GM04503 (cell line): ENCODE measurements at regions not wholly inside any gene's neighbourhood (a gene's known extent, or its start where the extent isn't known, plus 50 kb on each side); places are given as distances from the start of the nearest gene placed in this dataset.

Experiments used
- DNase-seq: peaks from one replicate; pipeline ENCODE4 v3.0.0-alpha.2; 2012; ENCODE audit warnings: low read depth

DNA sequence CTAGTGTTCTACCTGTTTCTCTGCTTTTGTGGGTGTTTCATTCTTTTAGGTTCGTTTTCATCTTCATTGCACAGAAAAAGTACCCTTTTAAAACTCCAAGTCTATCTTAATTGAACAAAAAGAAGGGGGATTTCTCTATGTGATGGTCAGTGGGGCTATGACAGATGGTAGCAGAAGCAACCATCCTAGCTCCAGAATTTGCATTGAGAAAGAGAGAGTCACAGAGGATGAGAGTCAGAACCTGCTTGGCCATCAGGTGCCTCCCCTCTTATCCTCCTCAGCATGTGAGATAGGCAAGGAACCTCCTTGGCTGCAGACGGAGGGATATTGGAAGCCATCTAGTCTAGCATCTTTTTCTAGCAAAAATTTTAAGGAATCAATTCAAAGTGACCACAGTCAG, 398.0 kb upstream of the DCC start:
- DNase-seq = no peak

- no peak for DNase-seq
Measured at GRCh38 chr18:51943281-51943680, 396.7 kb upstream of the DCC start.

DNA sequence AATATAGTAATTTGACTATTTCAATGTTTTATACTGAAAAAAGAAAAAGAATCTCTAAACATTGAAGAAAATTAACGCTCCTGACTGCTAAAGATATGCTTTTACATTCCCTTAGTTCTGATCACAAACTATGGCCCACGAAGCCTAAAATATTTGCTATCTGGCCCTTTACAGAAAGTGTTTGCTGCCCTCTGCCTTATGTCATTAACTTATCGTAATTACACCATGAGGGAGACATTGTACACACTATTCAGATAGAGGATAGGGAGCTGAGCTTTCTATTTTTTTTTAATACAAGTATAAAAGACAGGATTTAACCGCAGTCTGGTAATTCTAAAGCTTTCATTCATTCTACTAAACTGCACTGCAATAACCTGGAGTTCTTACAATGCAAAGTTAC, 393.1 kb upstream of the DCC start:
- no peak for DNase-seq

DNA sequence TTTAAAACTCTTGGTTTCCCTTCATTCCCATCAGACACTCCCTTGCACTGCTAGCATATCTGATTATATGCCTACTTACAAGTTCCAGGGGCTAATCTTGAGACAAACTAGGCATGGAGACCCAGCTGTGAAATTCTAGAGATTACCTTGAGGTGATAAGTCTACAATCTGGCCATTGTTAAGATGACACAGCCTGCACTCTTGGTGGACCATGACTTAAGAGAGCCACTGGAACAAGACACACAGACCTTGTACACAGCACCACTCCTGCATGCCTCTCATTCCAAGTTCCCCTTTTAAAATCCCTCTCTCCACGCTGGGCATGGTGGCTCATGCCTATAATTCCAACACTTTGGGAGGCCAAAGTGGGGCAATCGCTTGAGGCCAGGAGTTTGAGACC, 387.2 kb upstream of the DCC start:
- DNase-seq = no peak

- no peak for DNase-seq
Measured at GRCh38 chr18:51953521-51953920, 386.5 kb upstream of the DCC start.

- DNase-seq = no peak
Measured at GRCh38 chr18:51955136-51955535, 384.9 kb upstream of the DCC start.

GRCh38 chr18:51957001-51957400, 383.0 kb upstream of the DCC start:
- DNase-seq = no peak

GRCh38 chr18:51980101-51980500, 359.9 kb upstream of the DCC start:
- no peak for DNase-seq

DNA sequence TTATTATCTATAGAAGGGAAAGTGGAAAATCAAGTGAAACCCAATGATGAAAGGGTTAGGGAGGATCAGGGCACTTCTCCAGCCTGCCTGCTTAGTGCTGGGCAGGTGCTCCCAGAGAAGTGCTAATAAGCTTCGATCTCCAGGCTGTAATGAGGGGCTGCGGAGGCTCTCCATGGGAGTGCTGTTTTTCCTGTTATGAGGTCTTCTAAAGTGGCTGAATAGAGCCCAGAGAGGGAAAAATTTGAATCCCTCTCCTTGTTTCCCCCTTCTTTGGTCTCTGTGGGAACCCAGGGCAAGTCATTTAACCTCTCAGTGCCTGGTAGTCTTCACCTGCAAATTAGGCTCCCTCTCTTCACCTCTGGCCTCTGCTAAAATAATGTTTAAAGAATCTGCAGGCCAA, 351.7 kb upstream of the DCC start:
- no peak for DNase-seq

GRCh38 chr18:51997129-51997528, 342.9 kb upstream of the DCC start:
- no peak for DNase-seq

DNA sequence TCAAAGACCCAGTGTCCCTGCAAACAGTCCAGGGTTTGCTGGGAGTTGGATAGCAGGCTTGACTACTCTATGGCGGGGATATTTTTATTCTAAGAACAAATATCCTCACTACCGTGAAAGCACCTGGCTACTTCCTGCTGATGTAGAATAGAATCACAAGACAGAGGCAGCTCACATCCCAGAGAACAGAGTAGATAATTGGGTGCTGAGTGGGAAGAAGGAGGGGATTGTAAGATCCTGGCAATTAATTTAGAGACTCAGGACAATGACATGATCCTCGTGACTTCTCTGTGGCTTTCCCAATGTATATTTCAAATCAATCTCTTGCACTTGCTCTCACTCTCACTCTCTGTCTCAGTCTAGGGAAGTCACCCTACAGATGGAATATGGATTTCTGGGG, 341.9 kb upstream of the DCC start:
- DNase-seq = no peak

DNA sequence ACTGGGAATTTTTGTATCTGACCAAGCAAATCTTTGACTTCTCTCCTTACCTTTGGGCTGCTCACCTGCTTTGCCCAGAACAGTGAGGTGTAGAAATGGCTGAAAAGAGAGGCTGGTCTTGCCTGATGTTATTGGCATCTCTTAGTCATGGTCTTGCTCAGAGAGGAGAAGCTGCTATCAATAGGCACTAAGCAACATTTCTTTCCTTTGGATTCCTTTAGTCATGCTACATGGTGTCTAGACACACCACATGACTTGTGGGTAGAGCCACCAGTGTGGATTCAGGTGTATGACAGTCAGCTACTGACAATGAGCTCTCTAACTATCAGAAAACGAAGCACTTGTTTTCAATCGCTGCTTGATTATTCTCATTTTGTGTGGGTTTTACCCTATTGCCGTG, 341.3 kb upstream of the DCC start:
- DNase-seq = no peak

GRCh38 chr18:51999351-51999750, 340.6 kb upstream of the DCC start:
- no peak for DNase-seq

DNA sequence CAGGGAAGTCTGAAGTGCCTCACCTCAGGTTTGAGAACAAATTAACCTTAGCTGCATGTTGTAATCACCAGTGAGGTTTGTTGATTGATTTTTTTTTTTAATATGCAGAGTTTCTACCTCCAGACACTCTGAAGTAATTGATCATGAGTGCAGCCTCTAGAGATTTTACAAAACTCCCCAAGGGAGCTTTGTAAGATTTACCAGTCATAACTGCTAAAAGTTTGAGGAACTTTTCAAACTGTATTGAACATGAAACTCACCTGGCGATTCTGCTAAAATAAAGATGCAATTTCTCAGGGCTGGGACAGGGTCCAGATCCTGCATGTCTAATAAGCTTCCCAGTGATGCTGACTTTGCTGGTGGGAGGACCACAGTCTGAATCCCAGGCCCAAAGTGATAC, 339.6 kb upstream of the DCC start:
- no peak for DNase-seq

DNA sequence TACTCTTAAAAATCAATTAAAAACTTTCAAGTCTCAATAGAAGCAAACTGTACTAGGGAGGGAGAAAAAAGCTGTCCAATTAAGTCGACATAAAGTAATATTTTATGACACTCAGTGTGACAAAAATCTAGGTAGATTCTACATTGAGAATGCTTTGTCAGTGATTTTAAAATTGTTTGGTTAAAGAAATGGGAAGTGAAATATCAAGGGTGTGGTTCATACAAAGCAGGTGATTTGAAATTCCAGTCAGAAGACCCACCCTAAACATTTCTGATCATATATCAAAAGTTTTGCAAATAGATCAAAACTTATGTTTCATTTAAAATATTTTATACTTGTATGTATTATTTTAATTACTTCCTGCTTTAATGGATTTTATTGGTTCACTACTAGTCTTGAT, 338.9 kb upstream of the DCC start:
- DNase-seq = no peak

GRCh38 chr18:52002600-52002999, 337.4 kb upstream of the DCC start:
- DNase-seq = no peak

DNA sequence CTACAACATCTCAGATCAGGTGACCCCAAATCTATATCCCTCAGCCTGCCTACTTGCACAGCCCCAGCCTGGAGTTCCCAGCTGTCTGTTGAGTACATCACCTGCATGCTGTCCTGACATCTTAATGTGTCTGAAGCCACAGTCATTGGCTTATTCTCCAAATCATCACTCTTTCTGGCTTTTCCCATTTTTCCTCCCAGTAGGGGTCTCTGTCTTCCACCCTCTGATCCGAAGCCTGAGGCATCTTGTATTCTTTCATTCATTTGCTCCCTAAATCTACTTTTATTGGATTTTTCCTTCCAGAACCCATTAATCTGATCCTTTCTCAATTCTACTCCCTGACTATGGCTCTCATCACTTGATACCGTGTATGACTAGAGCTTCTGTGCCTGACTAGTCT, 332.9 kb upstream of the DCC start:
- DNase-seq = no peak

DNA sequence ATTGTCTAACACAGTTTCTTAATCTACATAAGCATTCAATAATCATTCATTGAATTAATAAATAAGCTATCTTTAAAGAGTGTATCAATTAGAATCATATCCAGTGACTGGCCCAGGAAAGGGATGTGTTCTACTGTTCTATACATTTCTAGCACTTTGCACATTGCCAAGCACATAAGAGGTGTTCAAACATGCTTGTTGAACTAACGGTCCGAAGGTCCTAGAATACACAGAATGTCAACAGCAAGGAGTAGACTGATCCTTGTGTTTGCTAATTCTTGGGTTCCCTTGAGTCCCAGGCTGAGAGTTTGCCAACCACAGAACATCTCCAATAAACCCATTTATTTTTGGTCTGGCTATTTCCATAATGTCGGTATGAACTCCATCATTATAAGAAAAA, 331.7 kb upstream of the DCC start:
- DNase-seq = no peak

- no peak for DNase-seq
Measured at GRCh38 chr18:52008736-52009135, 331.3 kb upstream of the DCC start.

- DNase-seq = no peak
Measured at GRCh38 chr18:52009958-52010357, 330.0 kb upstream of the DCC start.

DNA sequence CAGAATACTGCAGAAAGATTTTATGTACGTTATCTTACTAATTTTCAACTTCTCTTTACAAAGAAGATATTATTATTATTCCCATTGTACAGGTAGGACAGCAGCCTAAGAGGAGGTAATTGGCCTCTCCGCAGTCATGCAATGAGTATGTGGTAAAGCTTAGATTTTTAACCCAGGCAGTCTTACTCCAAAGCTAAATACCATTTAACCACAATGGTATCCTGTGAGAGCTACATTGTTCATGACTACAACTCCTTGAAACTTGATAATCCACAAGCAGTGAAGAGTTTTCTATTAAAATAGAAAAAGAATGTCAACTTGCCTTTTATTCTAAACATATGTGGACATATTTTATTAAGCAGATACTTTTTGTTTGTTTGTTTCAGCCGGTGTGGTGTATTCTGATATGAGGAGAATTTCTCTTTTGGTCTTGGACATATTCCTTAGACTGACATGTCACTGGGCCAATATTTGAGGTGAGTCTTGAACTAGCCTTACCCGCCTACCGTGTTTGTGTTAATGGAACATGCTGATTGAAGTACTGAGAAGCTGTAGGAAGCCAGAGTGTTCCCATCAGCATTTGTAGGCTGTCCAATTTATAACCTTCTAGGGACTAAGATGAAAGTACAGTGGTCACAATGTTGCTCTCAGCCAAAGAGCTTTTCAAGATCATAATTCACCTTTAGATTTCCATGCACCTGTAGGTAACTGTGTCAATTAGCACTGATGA, 293.9 kb upstream of the DCC start:
- no peak for DNase-seq

- DNase-seq = no peak
Measured at GRCh38 chr18:52046842-52047241, 293.2 kb upstream of the DCC start.

DNA sequence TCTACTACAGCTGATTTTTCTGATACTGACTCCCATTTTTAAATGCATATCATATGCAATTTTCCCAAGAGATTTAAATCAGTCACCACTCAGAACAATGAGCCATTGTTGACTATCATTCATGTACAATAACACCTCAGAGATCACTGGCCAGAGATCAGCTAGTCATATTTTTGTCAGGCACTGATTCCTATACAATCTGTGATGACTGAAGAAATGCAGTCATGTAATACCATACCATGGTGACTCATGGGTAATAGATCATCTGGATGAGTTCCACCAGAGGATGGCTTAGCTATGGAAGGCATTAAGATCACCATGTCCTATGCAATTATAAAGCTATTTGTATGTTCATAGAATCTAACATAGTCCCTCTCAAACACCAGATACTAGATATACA, 285.7 kb upstream of the DCC start:
- DNase-seq = no peak

GRCh38 chr18:52060607-52061304, 279.2 kb upstream of the DCC start:
- no peak for DNase-seq
